PFSK-1 (cell line): ENCODE measurements at regions not wholly inside any gene's neighbourhood (a gene's known extent, or its start where the extent isn't known, plus 50 kb on each side); places are given as distances from the start of the nearest gene placed in this dataset.

ENCODE experiments used
- FOXP2 ChIP-seq: optimal IDR thresholded peaks from 2 replicates; pipeline ENCODE3; 2011; ENCODE audit warnings: borderline replicate concordance, control low read depth, inconsistent platforms; ENCODE audit not compliant: insufficient read depth; ENCODE audit errors: extremely low read length, extremely low read depth
- POLR2AphosphoS5 ChIP-seq: IDR thresholded peaks from 2 replicates; pipeline ENCODE4 v1.6.1; 2012; ENCODE audit warnings: low read depth, mild to moderate bottlenecking, control low read depth, low read length, moderate library complexity
- SIN3A ChIP-seq: IDR thresholded peaks from 2 replicates; pipeline ENCODE4 v1.6.1; 2012; ENCODE audit warnings: mild to moderate bottlenecking, low read length, moderate library complexity, borderline replicate concordance; ENCODE audit not compliant: insufficient read depth
- TAF1 ChIP-seq: IDR thresholded peaks from 2 replicates; pipeline ENCODE4 v1.6.1; 2012; ENCODE audit warnings: low read length, control low read depth, borderline replicate concordance; ENCODE audit not compliant: insufficient read depth
- TF ChIP-seq, protein P1 (sequence below), 2 experiments: IDR thresholded peaks; 2 replicates each; pipeline versions ENCODE4 v1.6.1 to v1.8.0; 2011 to 2012; ENCODE audit warnings: low read depth in 2 of 2, low read length in 2 of 2, control low read depth in 1 of 2, inconsistent platforms in 1 of 2, mild to moderate bottlenecking in 1 of 2, moderate library complexity in 1 of 2; ENCODE audit not compliant: insufficient read depth in 1 of 2

GRCh38 chr4:66367043-66367660 is 696.9 kb upstream of the EPHA5 start:
- TF ChIP-seq, protein P1, sequence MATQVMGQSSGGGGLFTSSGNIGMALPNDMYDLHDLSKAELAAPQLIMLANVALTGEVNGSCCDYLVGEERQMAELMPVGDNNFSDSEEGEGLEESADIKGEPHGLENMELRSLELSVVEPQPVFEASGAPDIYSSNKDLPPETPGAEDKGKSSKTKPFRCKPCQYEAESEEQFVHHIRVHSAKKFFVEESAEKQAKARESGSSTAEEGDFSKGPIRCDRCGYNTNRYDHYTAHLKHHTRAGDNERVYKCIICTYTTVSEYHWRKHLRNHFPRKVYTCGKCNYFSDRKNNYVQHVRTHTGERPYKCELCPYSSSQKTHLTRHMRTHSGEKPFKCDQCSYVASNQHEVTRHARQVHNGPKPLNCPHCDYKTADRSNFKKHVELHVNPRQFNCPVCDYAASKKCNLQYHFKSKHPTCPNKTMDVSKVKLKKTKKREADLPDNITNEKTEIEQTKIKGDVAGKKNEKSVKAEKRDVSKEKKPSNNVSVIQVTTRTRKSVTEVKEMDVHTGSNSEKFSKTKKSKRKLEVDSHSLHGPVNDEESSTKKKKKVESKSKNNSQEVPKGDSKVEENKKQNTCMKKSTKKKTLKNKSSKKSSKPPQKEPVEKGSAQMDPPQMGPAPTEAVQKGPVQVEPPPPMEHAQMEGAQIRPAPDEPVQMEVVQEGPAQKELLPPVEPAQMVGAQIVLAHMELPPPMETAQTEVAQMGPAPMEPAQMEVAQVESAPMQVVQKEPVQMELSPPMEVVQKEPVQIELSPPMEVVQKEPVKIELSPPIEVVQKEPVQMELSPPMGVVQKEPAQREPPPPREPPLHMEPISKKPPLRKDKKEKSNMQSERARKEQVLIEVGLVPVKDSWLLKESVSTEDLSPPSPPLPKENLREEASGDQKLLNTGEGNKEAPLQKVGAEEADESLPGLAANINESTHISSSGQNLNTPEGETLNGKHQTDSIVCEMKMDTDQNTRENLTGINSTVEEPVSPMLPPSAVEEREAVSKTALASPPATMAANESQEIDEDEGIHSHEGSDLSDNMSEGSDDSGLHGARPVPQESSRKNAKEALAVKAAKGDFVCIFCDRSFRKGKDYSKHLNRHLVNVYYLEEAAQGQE (IDR thresholded peaks at IDR 0.05; ENCODE audit: insufficient read depth in 1 of 2, low read depth in 2 of 2, low read length in 2 of 2): no peak
- no peak for TF ChIP-seq SIN3A
- TF ChIP-seq POLR2AphosphoS5: no peak
- TF ChIP-seq FOXP2: no peak
- no peak for TF ChIP-seq TAF1

DNA sequence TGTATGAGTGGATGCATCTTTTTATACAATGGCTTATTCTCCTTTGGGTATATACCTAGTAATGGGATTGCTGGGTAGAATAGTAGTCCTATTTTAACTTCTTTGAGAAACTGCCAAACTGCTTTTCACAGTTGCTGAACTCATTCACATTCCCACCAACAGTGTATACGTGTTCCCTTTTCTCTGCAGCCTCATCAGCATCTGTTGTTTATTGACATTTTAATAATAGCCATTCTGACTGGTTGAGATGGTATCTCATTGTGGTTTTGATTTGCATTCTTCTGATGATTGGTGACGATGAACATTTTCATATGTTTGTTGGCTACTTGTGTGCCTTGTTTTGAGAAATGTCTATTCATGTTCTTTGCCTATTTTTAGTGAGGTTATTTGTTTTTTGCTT is 687.0 kb upstream of the EPHA5 start:
- TF ChIP-seq FOXP2: no peak
- TF ChIP-seq, protein P1 (IDR thresholded peaks at IDR 0.05; ENCODE audit: insufficient read depth in 1 of 2, low read depth in 2 of 2, low read length in 2 of 2): no peak

DNA sequence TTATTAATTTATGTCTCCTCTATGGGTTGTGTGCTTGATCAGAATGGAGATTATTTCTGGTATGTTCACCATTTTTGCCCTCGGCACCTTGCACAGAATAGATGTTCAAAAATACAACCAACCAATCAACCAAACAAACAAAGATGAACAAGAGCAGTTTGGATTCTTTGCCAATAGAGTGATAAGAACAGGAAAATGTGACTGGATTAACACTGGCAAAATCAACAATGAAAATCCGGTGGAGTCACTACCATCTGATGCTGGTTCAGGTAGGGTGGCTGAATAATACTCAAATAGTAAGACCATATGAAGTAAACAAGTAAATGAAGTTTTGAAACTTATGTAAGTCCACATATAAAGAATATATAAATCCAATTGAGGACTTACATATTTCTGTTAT is 685.0 kb upstream of the EPHA5 start:
- no peak for TF ChIP-seq SIN3A
- no peak for TF ChIP-seq FOXP2
- no peak for TF ChIP-seq POLR2AphosphoS5
- TF ChIP-seq, protein P1 (IDR thresholded peaks at IDR 0.05; ENCODE audit: insufficient read depth in 1 of 2, low read depth in 2 of 2, low read length in 2 of 2): no peak

- TF ChIP-seq, protein P1 (IDR thresholded peaks at IDR 0.05; ENCODE audit: insufficient read depth in 1 of 2, low read depth in 2 of 2, low read length in 2 of 2): no peak
- TF ChIP-seq FOXP2 (no peak), TAF1 (no peak), SIN3A (no peak), POLR2AphosphoS5 (no peak)
Measured at GRCh38 chr4:66351761-66352160, 681.5 kb upstream of the EPHA5 start.

GRCh38 chr4:66340286-66340893 is 670.1 kb upstream of the EPHA5 start:
- TF ChIP-seq SIN3A (no peak), FOXP2 (no peak), TAF1 (no peak), POLR2AphosphoS5 (no peak)
- TF ChIP-seq, protein P1 (IDR thresholded peaks at IDR 0.05; ENCODE audit: insufficient read depth in 1 of 2, low read depth in 2 of 2, low read length in 2 of 2): no peak
